GM19240 (cell line): ENCODE measurements at regions not wholly inside any gene's neighbourhood (a gene's known extent, or its start where the extent isn't known, plus 50 kb on each side); places are given as distances from the start of the nearest gene placed in this dataset.

Experiments used
- DNase-seq: peaks from one replicate; pipeline ENCODE4 v3.0.0; 2011; ENCODE audit warnings: low spot score; ENCODE audit not compliant: insufficient read length

- DNase-seq = no peak
Observed at GRCh38 chr1:204819495-204819894, 51.2 kb upstream of the NFASC start.
